Gastrocnemius medialis (tissue), 4 donors: ENCODE measurements at regions not wholly inside any gene's neighbourhood (a gene's known extent, or its start where the extent isn't known, plus 50 kb on each side); places are given as distances from the start of the nearest gene placed in this dataset.

Experiments
- ATAC-seq, 2 donors: fragments of 150-250 bp; one replicate each; pipeline ENCODE4 v1.9.1; 2016
- DNase-seq, 2 donors: peaks; one replicate each; pipeline ENCODE4 v3.0.0-alpha.2; 2019
- H3K27ac ChIP-seq, 4 donors: fragments of 200-600 bp; sonication (generic); 1 replicate in 1 of 4; 2 replicates in 3 of 4; pipeline ENCODE4 v1.5.1; 2016 to 2018; ENCODE audit warnings: mild to moderate bottlenecking in 2 of 4, moderate library complexity in 1 of 4
- H3K27me3 ChIP-seq, 3 donors: fragments of 200-600 bp; sonication (generic) in 2 of 3; 1 replicate in 1 of 3; 2 replicates in 2 of 3; pipeline versions ENCODE4 v1.5.1 to v1.6.0; 2016 to 2019; ENCODE audit warnings: mild to moderate bottlenecking in 1 of 3, moderate library complexity in 1 of 3
- H3K36me3 ChIP-seq, 2 donors: fragments of 200-600 bp; sonication (generic) in 1 of 2; one replicate each; pipeline ENCODE4 v1.5.1; 2017 to 2018
- H3K4me1 ChIP-seq, 2 donors: fragments of 200-600 bp; sonication (generic) in 1 of 2; one replicate each; pipeline ENCODE4 v1.5.1; 2016 to 2017; ENCODE audit warnings: mild to moderate bottlenecking in 2 of 2
- H3K4me3 ChIP-seq, 4 donors: fragments of 200-600 bp; sonication (generic) in 3 of 4; 1 replicate in 1 of 4; 2 replicates in 3 of 4; pipeline ENCODE4 v1.5.1; 2016 to 2019; ENCODE audit warnings: mild to moderate bottlenecking in 2 of 4
- H3K9me3 ChIP-seq, 3 donors: fragments of 200-600 bp; sonication (generic) in 2 of 3; 1 replicate in 1 of 3; 2 replicates in 2 of 3; pipeline ENCODE4 v1.5.1; 2016 to 2019
- CTCF ChIP-seq, 5 experiments: fragments of 450-650 bp in 3 of 5; fragments of 200-600 bp in 2 of 5; sonication (generic) in 2 of 5; IDR thresholded peaks in 4 of 5; conservative IDR thresholded peaks in 1 of 5; 1 replicate in 4 of 5; 2 replicates in 1 of 5; pipeline ENCODE4 v1.5.1; 2016 to 2019; ENCODE audit warnings: antibody characterized with exemption in 5 of 5, mild to moderate bottlenecking in 3 of 5, moderate library complexity in 3 of 5
- POLR2A ChIP-seq, 2 donors: fragments of 450-650 bp; IDR thresholded peaks; one replicate each; pipeline ENCODE4 v1.6.1; 2017; ENCODE audit warnings: antibody characterized with exemption in 2 of 2, mild to moderate bottlenecking in 2 of 2, moderate library complexity in 2 of 2
- in situ Hi-C, 4 donors: fragments of 200-750 bp; cut with MboI; loops; one replicate each; pipeline versions ENCODE4 v1.15.0 to v1.8.0; 2017; ENCODE audit warnings: low sequenced_read_pairs in 4 of 4
- intact Hi-C: fragments of 100-400 bp; cut with DNase I; formaldehyde crosslinking; loops from one replicate; pipeline ENCODE4 v1.15.1; 2023; ENCODE audit warnings: low total_unique reads

GRCh38 chr1:232339073-232339472, 290.9 kb downstream of the SIPA1L2 start:
- Histone ChIP-seq H3K27ac (no peak overlapping the region), H3K9me3 (no peaks in the 10 kb centered on the region), H3K4me3 (no peak overlapping the region), H3K4me1 (no peaks in the 10 kb centered on the region), H3K27me3 (no peaks in the 10 kb centered on the region), H3K36me3 (no peaks in the 10 kb centered on the region)
- in situ Hi-C loops (no loop called here), intact Hi-C loops (no loop called here)
- TF ChIP-seq CTCF (IDR thresholded peaks at IDR 0.05 in 4 of 5, conservative IDR thresholded peaks at IDR 0.05 in 1 of 5) (no peak), POLR2A (IDR thresholded peaks at IDR 0.05) (no peak)
- DNase-seq (no peak), ATAC-seq (no peak)

GRCh38 chr1:232335741-232336293, 294.1 kb downstream of the SIPA1L2 start:
- TF ChIP-seq CTCF (IDR thresholded peaks at IDR 0.05 in 4 of 5, conservative IDR thresholded peaks at IDR 0.05 in 1 of 5) (no peak), POLR2A (IDR thresholded peaks at IDR 0.05) (no peak)
- Histone ChIP-seq H3K4me1 (no peaks in the 10 kb centered on the region), H3K36me3 (no peaks in the 10 kb centered on the region), H3K27ac (no peak overlapping the region), H3K27me3 (no peaks in the 10 kb centered on the region), H3K9me3 (no peaks in the 10 kb centered on the region), H3K4me3 (no peak overlapping the region)
- DNase-seq, result no peak
- intact Hi-C loops (no loop called here), in situ Hi-C loops (no loop called here)
- ATAC-seq, result no peak

GRCh38 chr1:232335261-232335660, 294.7 kb downstream of the SIPA1L2 start:
- H3K4me3 ChIP-seq, result no peak overlapping the region
- in situ Hi-C loops, result no loop called here
- H3K9me3 ChIP-seq, result no peaks in the 10 kb centered on the region
- H3K27me3 ChIP-seq, result no peaks in the 10 kb centered on the region
- H3K27ac ChIP-seq, result no peak overlapping the region
- H3K4me1 ChIP-seq, result no peaks in the 10 kb centered on the region
- ATAC-seq (no peak), DNase-seq (no peak)
- no peaks in the 10 kb centered on the region for H3K36me3 ChIP-seq
- intact Hi-C loops, result no loop called here
- no peak for TF ChIP-seq CTCF (IDR thresholded peaks at IDR 0.05 in 4 of 5, conservative IDR thresholded peaks at IDR 0.05 in 1 of 5)
- TF ChIP-seq POLR2A (IDR thresholded peaks at IDR 0.05), result no peak

GRCh38 chr1:232334811-232335210, 295.1 kb downstream of the SIPA1L2 start:
- intact Hi-C loops, result no loop called here
- Histone ChIP-seq H3K4me1 (no peaks in the 10 kb centered on the region), H3K36me3 (no peaks in the 10 kb centered on the region), H3K27me3 (no peaks in the 10 kb centered on the region), H3K27ac (no peak overlapping the region), H3K9me3 (no peaks in the 10 kb centered on the region), H3K4me3 (no peak overlapping the region)
- no peak for DNase-seq
- ATAC-seq, result no peak
- TF ChIP-seq CTCF (IDR thresholded peaks at IDR 0.05 in 4 of 5, conservative IDR thresholded peaks at IDR 0.05 in 1 of 5) (no peak), POLR2A (IDR thresholded peaks at IDR 0.05) (no peak)
- in situ Hi-C loops, result no loop called here

GRCh38 chr1:232334246-232334645, 295.7 kb downstream of the SIPA1L2 start:
- ATAC-seq, result no peak
- intact Hi-C loops, result no loop called here

More at GRCh38 chr1:232334246-232334645, 295.7 kb downstream of the SIPA1L2 start:
- no peaks in the 10 kb centered on the region for H3K4me1 ChIP-seq
- no peaks in the 10 kb centered on the region for H3K9me3 ChIP-seq
- no peak overlapping the region for H3K27ac ChIP-seq
- H3K27me3 ChIP-seq, result no peaks in the 10 kb centered on the region
- no peaks in the 10 kb centered on the region for H3K36me3 ChIP-seq
- no peak overlapping the region for H3K4me3 ChIP-seq
- TF ChIP-seq CTCF (IDR thresholded peaks at IDR 0.05 in 4 of 5, conservative IDR thresholded peaks at IDR 0.05 in 1 of 5), result no peak
- TF ChIP-seq POLR2A (IDR thresholded peaks at IDR 0.05), result no peak
- DNase-seq, result no peak
- in situ Hi-C loops, result no loop called here
